GM12878 (cell line): ENCODE measurements at regions not wholly inside any gene's neighbourhood (a gene's known extent, or its start where the extent isn't known, plus 50 kb on each side); places are given as distances from the start of the nearest gene placed in this dataset.

Experiments
- ATAC-seq: fragments of 200-7000 bp; cut with Tn5 transposase; 3 replicates; pipeline ENCODE4 v1.9.1; 2020; ENCODE audit warnings: mild to moderate bottlenecking, moderate library complexity
- BruUV-seq: library from RNA; stranded (reverse); fragments of 400-500 nt; replicated peaks from 2 replicates; lab custom pipeline; 2021; lab: Mats Ljungman, UMichigan
- CTCF ChIA-PET: fragments of 300-600 bp; sonication (Branson Sonifier 250); formaldehyde crosslinking; extraction: SDS; loops from one replicate; lab custom pipeline; 2021; ENCODE audit warnings: inconsistent platforms; lab: Yijun Ruan, JAX
- POLR2A ChIA-PET: fragments of 350-600 bp; formaldehyde crosslinking; extraction: SDS; loops from one replicate; lab custom pipeline; 2021; ENCODE audit warnings: inconsistent platforms; lab: Charles Lee
- RAD21 ChIA-PET: fragments of 300-600 bp; sonication (Branson Sonifier 250); formaldehyde crosslinking; loops from one replicate; lab custom pipeline; 2023; ENCODE audit warnings: antibody characterized with exemption; ENCODE audit not compliant: unreplicated experiment; lab: Charles Lee
- SMC1A ChIA-PET: fragments of 300-600 bp; sonication (Branson Sonifier 250); formaldehyde crosslinking; loops from one replicate; lab custom pipeline; 2023; ENCODE audit not compliant: unreplicated experiment, uncharacterized antibody; lab: Charles Lee
- DNase-seq: peaks from one replicate; pipeline ENCODE4 v3.0.0-alpha.2; 2011; ENCODE audit warnings: low read depth, low spot score
- FAIRE-seq: peaks from 3 replicates; lab custom pipeline; 2011; peaks lifted over from hg19 to GRCh38; lab: Jason Lieb, UNC
- H2AFZ ChIP-seq: 2 replicates; pipeline ENCODE4 v1.6.0; 2011; ENCODE audit warnings: low read depth, low read length, control low read depth; ENCODE audit not compliant: control insufficient read depth
- H3K27ac ChIP-seq: 2 replicates; pipeline ENCODE4 v1.5.1; 2011; ENCODE audit warnings: control low read depth; ENCODE audit not compliant: control insufficient read depth, insufficient read depth
- H3K27me3 ChIP-seq, 2 experiments: replicated peaks in 1 of 2; 2 replicates each; pipeline versions ENCODE4 v1.6.0 to v1.6.1; 2011; ENCODE audit warnings: low read length in 1 of 2; ENCODE audit not compliant: control insufficient read depth in 2 of 2, insufficient read depth in 2 of 2
- H3K36me3 ChIP-seq, 2 experiments: 2 replicates each; pipeline ENCODE4 v1.5.1; 2011; ENCODE audit warnings: low read length in 1 of 2; ENCODE audit not compliant: control insufficient read depth in 2 of 2, insufficient read depth in 2 of 2
- H3K4me1 ChIP-seq: 2 replicates; pipeline ENCODE4 v1.6.1; 2011; ENCODE audit warnings: mild to moderate bottlenecking, low read length, moderate library complexity, mixed read lengths; ENCODE audit not compliant: control insufficient read depth, insufficient read depth
- H3K4me2 ChIP-seq: 2 replicates; pipeline ENCODE4 v1.6.0; 2011; ENCODE audit warnings: control low read depth; ENCODE audit not compliant: control insufficient read depth, insufficient read depth
- H3K4me3 ChIP-seq: fragments of 200-600 bp; sonication (generic); 2 replicates; pipeline ENCODE4 v1.5.1; 2016
- H3K79me2 ChIP-seq: 2 replicates; pipeline ENCODE4 v1.6.0; 2011; ENCODE audit warnings: low read length; ENCODE audit not compliant: control insufficient read depth, insufficient read depth
- H3K9ac ChIP-seq: 2 replicates; pipeline ENCODE4 v1.8.0; 2011; ENCODE audit warnings: low read length, control low read depth, mixed read lengths; ENCODE audit not compliant: control insufficient read depth, insufficient read depth
- H3K9me3 ChIP-seq: replicated peaks from 3 replicates; pipeline ENCODE4 v1.5.1; 2011; ENCODE audit warnings: mild to moderate bottlenecking, low read length; ENCODE audit not compliant: control insufficient read depth, insufficient read depth
- H4K20me1 ChIP-seq: 2 replicates; pipeline ENCODE4 v1.6.0; 2011; ENCODE audit not compliant: control insufficient read depth, insufficient read depth
- BACH1 ChIP-seq: fragments of 450-650 bp; IDR thresholded peaks from 2 replicates; pipeline ENCODE4 v1.6.1; 2017; ENCODE audit warnings: mild to moderate bottlenecking, borderline replicate concordance
- BHLHE40 ChIP-seq, 2 experiments: fragments of 450-650 bp in 1 of 2; IDR thresholded peaks; 2 replicates each; pipeline ENCODE4 v1.6.1; 2011 to 2017; ENCODE audit warnings: low read depth in 2 of 2, borderline replicate concordance in 1 of 2, improper control_type of control experiment in 1 of 2, low read length in 1 of 2, mild to moderate bottlenecking in 1 of 2
- CBX5 ChIP-seq: sonication (generic); IDR thresholded peaks from 2 replicates; pipeline ENCODE4 v1.6.1; 2016; ENCODE audit warnings: low read depth, moderate library complexity, mild to moderate bottlenecking, inconsistent platforms
- CEBPB ChIP-seq, 2 experiments: fragments of 150-350 bp in 1 of 2; IDR thresholded peaks; 2 replicates each; pipeline ENCODE4 v1.6.1; 2012 to 2014; ENCODE audit warnings: low read depth in 2 of 2, low read length in 2 of 2, borderline replicate concordance in 1 of 2, inconsistent platforms in 1 of 2
- E2F4 ChIP-seq: IDR thresholded peaks from 2 replicates; pipeline ENCODE4 v1.6.1; 2012; ENCODE audit warnings: low read depth, low read length, improper control_type of control experiment
- EZH2 ChIP-seq: IDR thresholded peaks from 2 replicates; pipeline ENCODE4 v1.6.1; 2012; ENCODE audit warnings: low read depth, mild to moderate bottlenecking, control low read depth, inconsistent platforms, low read length, borderline replicate concordance; ENCODE audit not compliant: control insufficient read depth
- KLF5 ChIP-seq: fragments of 450-650 bp; IDR thresholded peaks from 2 replicates; pipeline ENCODE4 v1.6.1; 2014; ENCODE audit warnings: mild to moderate bottlenecking; ENCODE audit not compliant: partially characterized antibody
- MAX ChIP-seq: IDR thresholded peaks from 2 replicates; pipeline ENCODE4 v1.6.1; 2012; ENCODE audit warnings: low read depth, low read length, improper control_type of control experiment
- MTA3 ChIP-seq: IDR thresholded peaks from 2 replicates; pipeline ENCODE4 v1.6.1; 2012; ENCODE audit warnings: low read length, inconsistent platforms, borderline replicate concordance
- PAX8 ChIP-seq: fragments of 450-650 bp; IDR thresholded peaks from 2 replicates; pipeline ENCODE4 v1.6.1; 2017; ENCODE audit warnings: mild to moderate bottlenecking, moderate library complexity
- PKNOX1 ChIP-seq: fragments of 450-650 bp; IDR thresholded peaks from 2 replicates; pipeline ENCODE4 v1.6.1; 2016; ENCODE audit warnings: mild to moderate bottlenecking
- RB1 ChIP-seq: fragments of 450-650 bp; formaldehyde crosslinking; IDR thresholded peaks from 2 replicates; pipeline ENCODE4 v1.6.1; 2017; ENCODE audit warnings: mild to moderate bottlenecking, borderline replicate concordance
- RBBP5 ChIP-seq: fragments of 200-600 bp; sonication (generic); conservative IDR thresholded peaks from 2 replicates; pipeline ENCODE4 v1.6.1; 2016
- SREBF1 ChIP-seq: IDR thresholded peaks from 2 replicates; pipeline ENCODE4 v1.6.1; 2012; ENCODE audit warnings: mild to moderate bottlenecking, low read length
- WRNIP1 ChIP-seq: IDR thresholded peaks from 2 replicates; pipeline ENCODE4 v1.6.1; 2011; ENCODE audit warnings: low read depth, low read length, improper control_type of control experiment, borderline replicate concordance
- WGBS: methylation state at CpG from one replicate; pipeline ENCODE4 v1.1.6; 2016; ENCODE audit warnings: low lambda C conversion rate; ENCODE audit not compliant: insufficient replicate concordance, insufficient coverage; ENCODE audit errors: missing lambda C conversion rate; 5-methylcytosine and 5-hydroxymethylcytosine counted together
- in situ Hi-C: fragments of 300-500 bp; cut with MboI; formaldehyde crosslinking; loops from 9 replicates; pipeline ENCODE4 v1.14.3; 2018; ENCODE audit warnings: mixed read lengths
- intact Hi-C: fragments of 100-400 bp; cut with micrococcal nuclease; formaldehyde crosslinking; loops from one replicate; pipeline ENCODE4 v1.14.2; 2022; ENCODE audit not compliant: unreplicated experiment

- TF ChIP-seq E2F4 (no peak), PAX8 (no peak), CEBPB (IDR thresholded peaks at IDR 0.05; ENCODE audit: borderline replicate concordance in 1 of 2, low read depth in 2 of 2, low read length in 2 of 2) (no peak), CBX5 (no peak), EZH2 (no peak)
- Histone ChIP-seq H3K4me1 (no peaks in the 10 kb centered on the region), H4K20me1 (no peaks in the 10 kb centered on the region), H3K36me3 (no peaks in the 10 kb centered on the region), H3K9ac (no peak overlapping the region), H3K27ac (no peak overlapping the region), H2AFZ (no peak overlapping the region), H3K9me3 (no peaks in the 10 kb centered on the region), H3K4me2 (no peak overlapping the region), H3K27me3 (no peaks in the 10 kb centered on the region), H3K4me3 (no peak overlapping the region), H3K79me2 (no peaks in the 10 kb centered on the region)
- ChIA-PET SMC1A (no interaction called here), CTCF (no interaction called here), POLR2A (no interaction called here), RAD21 (no interaction called here)
- 80% methylated on average over 1 of the region's 2 CpGs for WGBS
- intact Hi-C loops = no loop called here
- DNase-seq (no peak), ATAC-seq (no peak), FAIRE-seq (no peak)
- in situ Hi-C loops = no loop called here
- BruUV-seq = no TSS peak
These were observed 507.5 kb downstream of the NAV3 start for GRCh38 chr12:78338054-78338785.

- no peak for FAIRE-seq
- CTCF ChIA-PET = no interaction called here
- TF ChIP-seq WRNIP1 = no peak
- no peak for TF ChIP-seq MTA3
- no peak for TF ChIP-seq MAX
- no peak for TF ChIP-seq SREBF1
- no peak for TF ChIP-seq PKNOX1
- TF ChIP-seq KLF5 = no peak
- TF ChIP-seq RBBP5 = no peak
- TF ChIP-seq BACH1 = no peak
- TF ChIP-seq RB1 = no peak
- TF ChIP-seq BHLHE40 (IDR thresholded peaks at IDR 0.05; ENCODE audit: borderline replicate concordance in 1 of 2, low read depth in 2 of 2, low read length in 1 of 2) = no peak
These were observed 509.7 kb downstream of the NAV3 start for GRCh38 chr12:78340406-78340805.

More at GRCh38 chr12:78340406-78340805, 509.7 kb downstream of the NAV3 start:
- Histone ChIP-seq H3K27me3 (no peaks in the 10 kb centered on the region), H3K36me3 (no peaks in the 10 kb centered on the region), H3K9me3 (no peaks in the 10 kb centered on the region), H3K4me1 (no peaks in the 10 kb centered on the region), H4K20me1 (no peaks in the 10 kb centered on the region), H3K9ac (no peak overlapping the region), H2AFZ (no peak overlapping the region), H3K4me2 (no peak overlapping the region), H3K4me3 (no peak overlapping the region), H3K79me2 (no peaks in the 10 kb centered on the region), H3K27ac (no peak overlapping the region)
- 2% methylated on average over 4 of the region's 4 CpGs for WGBS
- POLR2A ChIA-PET = no interaction called here
- SMC1A ChIA-PET = no interaction called here
- BruUV-seq = no TSS peak
- in situ Hi-C loops (no loop called here), intact Hi-C loops (no loop called here)
- no peak for DNase-seq
- RAD21 ChIA-PET = no interaction called here
- no peak for ATAC-seq
